Neural cell (in vitro differentiated cells): ENCODE measurements at regions not wholly inside any gene's neighbourhood (a gene's known extent, or its start where the extent isn't known, plus 50 kb on each side); places are given as distances from the start of the nearest gene placed in this dataset.

Experiments used
- EP300 ChIP-seq: fragments of 450-650 bp; conservative IDR thresholded peaks from 2 replicates; pipeline ENCODE4 v1.6.1; 2014; ENCODE audit warnings: antibody characterized with exemption, mild to moderate bottlenecking, moderate library complexity; ENCODE audit not compliant: poor library complexity, severe bottlenecking
- EZH2 ChIP-seq: fragments of 200-600, 300-800 bp; shearing (Covaris generic), sonication (generic); IDR thresholded peaks from 2 replicates; pipeline ENCODE4 v1.6.1; 2014; ENCODE audit warnings: antibody characterized with exemption, low read length, borderline replicate concordance, mild to moderate bottlenecking; ENCODE audit not compliant: insufficient read depth, poor library complexity, severe bottlenecking
- MXI1 ChIP-seq: fragments of 450-650 bp; conservative IDR thresholded peaks from 2 replicates; pipeline ENCODE4 v1.6.1; 2014; ENCODE audit warnings: antibody characterized with exemption, mild to moderate bottlenecking; ENCODE audit not compliant: poor library complexity, severe bottlenecking
- POLR2AphosphoS5 ChIP-seq: IDR thresholded peaks from 2 replicates; pipeline ENCODE4 v1.6.1; 2012
- RAD21 ChIP-seq: fragments of 450-650 bp; conservative IDR thresholded peaks from 2 replicates; pipeline ENCODE4 v1.6.1; 2014; ENCODE audit warnings: antibody characterized with exemption, mild to moderate bottlenecking, moderate library complexity
- SMC3 ChIP-seq: fragments of 450-650 bp; conservative IDR thresholded peaks from 2 replicates; pipeline ENCODE4 v1.6.1; 2014; ENCODE audit warnings: antibody characterized with exemption, mild to moderate bottlenecking, moderate library complexity; ENCODE audit not compliant: poor library complexity
- TF ChIP-seq, protein P1 (sequence below): fragments of 450-650 bp; IDR thresholded peaks from 2 replicates; pipeline ENCODE4 v1.5.1; 2014; ENCODE audit warnings: antibody characterized with exemption, mild to moderate bottlenecking, moderate library complexity; ENCODE audit not compliant: poor library complexity, severe bottlenecking

DNA sequence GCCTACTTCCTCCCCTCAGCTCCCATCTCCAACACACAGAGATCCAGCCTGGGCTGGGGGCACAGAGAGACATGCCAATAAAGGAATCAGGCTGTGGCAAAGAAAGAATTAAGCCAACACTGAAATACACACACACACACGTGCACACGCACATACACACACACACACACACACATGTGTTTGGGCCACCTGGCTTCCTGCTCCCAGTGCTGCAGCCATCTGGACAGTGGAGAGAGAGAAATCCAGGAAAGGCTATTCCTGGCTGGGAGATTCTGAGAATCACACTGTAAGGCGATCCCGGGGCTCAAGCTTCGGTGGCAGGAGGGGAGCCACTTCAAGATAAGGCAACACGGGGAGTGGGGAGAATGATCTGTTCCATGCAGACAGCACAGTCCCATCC is 72.4 kb downstream of the NOG start:
- TF ChIP-seq POLR2AphosphoS5 (no peak), MXI1 (no peak), RAD21 (no peak), EP300 (no peak), SMC3 (no peak), EZH2 (no peak)
- TF ChIP-seq, protein P1, sequence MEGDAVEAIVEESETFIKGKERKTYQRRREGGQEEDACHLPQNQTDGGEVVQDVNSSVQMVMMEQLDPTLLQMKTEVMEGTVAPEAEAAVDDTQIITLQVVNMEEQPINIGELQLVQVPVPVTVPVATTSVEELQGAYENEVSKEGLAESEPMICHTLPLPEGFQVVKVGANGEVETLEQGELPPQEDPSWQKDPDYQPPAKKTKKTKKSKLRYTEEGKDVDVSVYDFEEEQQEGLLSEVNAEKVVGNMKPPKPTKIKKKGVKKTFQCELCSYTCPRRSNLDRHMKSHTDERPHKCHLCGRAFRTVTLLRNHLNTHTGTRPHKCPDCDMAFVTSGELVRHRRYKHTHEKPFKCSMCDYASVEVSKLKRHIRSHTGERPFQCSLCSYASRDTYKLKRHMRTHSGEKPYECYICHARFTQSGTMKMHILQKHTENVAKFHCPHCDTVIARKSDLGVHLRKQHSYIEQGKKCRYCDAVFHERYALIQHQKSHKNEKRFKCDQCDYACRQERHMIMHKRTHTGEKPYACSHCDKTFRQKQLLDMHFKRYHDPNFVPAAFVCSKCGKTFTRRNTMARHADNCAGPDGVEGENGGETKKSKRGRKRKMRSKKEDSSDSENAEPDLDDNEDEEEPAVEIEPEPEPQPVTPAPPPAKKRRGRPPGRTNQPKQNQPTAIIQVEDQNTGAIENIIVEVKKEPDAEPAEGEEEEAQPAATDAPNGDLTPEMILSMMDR, result no peak
